ENCODE measurements at regions not wholly inside any gene's neighbourhood (a gene's known extent, or its start where the extent isn't known, plus 50 kb on each side); places are given as distances from the start of the nearest gene placed in this dataset.
"Not testable (repeated sequence)": the region's sequence is repeated elsewhere in the genome, so short reads cannot be mapped to it uniquely, and the experiment has no call there.

GRCh38 chr9:41266602-41267001 is 77.5 kb upstream of the ZNG1F start:
- not testable (repeated sequence) for TF ChIP-seq CTCF (conservative IDR thresholded peaks at IDR 0.05 in 1 of 2, IDR thresholded peaks at IDR 0.05 in 1 of 2; ENCODE audit: low read depth in 1 of 2, low read length in 2 of 2); EZH2 (IDR thresholded peaks at IDR 0.05; ENCODE audit: low read length, missing control alignments)
